Breast epithelium (tissue), 3 donors: ENCODE measurements at regions not wholly inside any gene's neighbourhood (a gene's known extent, or its start where the extent isn't known, plus 50 kb on each side); places are given as distances from the start of the nearest gene placed in this dataset.

ENCODE experiments used
- POLR2A ChIP-seq: fragments of 450-650 bp; IDR thresholded peaks from one replicate; pipeline ENCODE4 v1.6.1; 2016; ENCODE audit warnings: antibody characterized with exemption, mild to moderate bottlenecking, moderate library complexity
- POLR2AphosphoS5 ChIP-seq, 3 donors: sonication (generic); formaldehyde crosslinking; IDR thresholded peaks; one replicate each; pipeline ENCODE4 v1.6.1; 2017; ENCODE audit warnings: antibody characterized with exemption in 3 of 3
- TF ChIP-seq, protein P1 (sequence below), 3 donors: fragments of 450-650 bp; IDR thresholded peaks; one replicate each; pipeline ENCODE4 v1.5.1; 2016 to 2017; ENCODE audit warnings: antibody characterized with exemption in 3 of 3, mild to moderate bottlenecking in 3 of 3, moderate library complexity in 3 of 3

DNA sequence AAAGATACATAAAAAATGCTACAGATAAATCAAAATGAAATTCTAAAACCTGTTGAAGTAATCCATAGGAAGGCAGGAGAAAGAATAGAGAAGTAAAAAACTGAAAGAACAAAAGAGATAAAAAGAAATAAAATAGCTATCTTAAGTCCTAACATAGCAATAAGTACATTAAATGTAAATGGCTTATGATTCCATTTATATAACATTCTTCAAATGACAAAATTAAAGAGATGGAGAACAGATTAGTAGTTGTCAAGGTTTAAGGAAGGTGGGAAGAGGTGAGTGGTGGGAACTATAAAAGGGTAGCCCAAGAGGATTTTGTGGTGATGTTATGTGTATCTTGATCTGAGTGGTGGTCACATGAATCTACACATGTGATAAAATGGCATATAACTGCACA is 254.8 kb downstream of the FAM76B start:
- TF ChIP-seq, protein P1, sequence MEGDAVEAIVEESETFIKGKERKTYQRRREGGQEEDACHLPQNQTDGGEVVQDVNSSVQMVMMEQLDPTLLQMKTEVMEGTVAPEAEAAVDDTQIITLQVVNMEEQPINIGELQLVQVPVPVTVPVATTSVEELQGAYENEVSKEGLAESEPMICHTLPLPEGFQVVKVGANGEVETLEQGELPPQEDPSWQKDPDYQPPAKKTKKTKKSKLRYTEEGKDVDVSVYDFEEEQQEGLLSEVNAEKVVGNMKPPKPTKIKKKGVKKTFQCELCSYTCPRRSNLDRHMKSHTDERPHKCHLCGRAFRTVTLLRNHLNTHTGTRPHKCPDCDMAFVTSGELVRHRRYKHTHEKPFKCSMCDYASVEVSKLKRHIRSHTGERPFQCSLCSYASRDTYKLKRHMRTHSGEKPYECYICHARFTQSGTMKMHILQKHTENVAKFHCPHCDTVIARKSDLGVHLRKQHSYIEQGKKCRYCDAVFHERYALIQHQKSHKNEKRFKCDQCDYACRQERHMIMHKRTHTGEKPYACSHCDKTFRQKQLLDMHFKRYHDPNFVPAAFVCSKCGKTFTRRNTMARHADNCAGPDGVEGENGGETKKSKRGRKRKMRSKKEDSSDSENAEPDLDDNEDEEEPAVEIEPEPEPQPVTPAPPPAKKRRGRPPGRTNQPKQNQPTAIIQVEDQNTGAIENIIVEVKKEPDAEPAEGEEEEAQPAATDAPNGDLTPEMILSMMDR (IDR thresholded peaks at IDR 0.05): no peak
- TF ChIP-seq POLR2AphosphoS5 (IDR thresholded peaks at IDR 0.05) (no peak), POLR2A (no peak)
